ENCODE measurements at regions not wholly inside any gene's neighbourhood (a gene's known extent, or its start where the extent isn't known, plus 50 kb on each side); places are given as distances from the start of the nearest gene placed in this dataset.
"Not testable (repeated sequence)": the region's sequence is repeated elsewhere in the genome, so short reads cannot be mapped to it uniquely, and the experiment has no call there.

GRCh38 chr10:63773962-63774361, 252.8 kb downstream of the REEP3 start:
- DNase-seq (ENCODE audit: low read depth in 3 of 3, low spot score in 1 of 3) = no peak

- DNase-seq (ENCODE audit: low read depth in 3 of 3, low spot score in 1 of 3) = no peak
Measured at GRCh38 chr10:63780101-63780500, 258.9 kb downstream of the REEP3 start.

GRCh38 chr10:63781226-63781625, 260.0 kb downstream of the REEP3 start:
- DNase-seq (ENCODE audit: low read depth in 3 of 3, low spot score in 1 of 3) = no peak

GRCh38 chr10:63783882-63784281, 262.7 kb downstream of the REEP3 start:
- DNase-seq (ENCODE audit: low read depth in 3 of 3, low spot score in 1 of 3) = no peak

- no peak for DNase-seq (ENCODE audit: low read depth in 3 of 3, low spot score in 1 of 3)
Measured at GRCh38 chr10:63788152-63788821, 267.1 kb downstream of the REEP3 start.

- no peak for DNase-seq (ENCODE audit: low read depth in 3 of 3, low spot score in 1 of 3)
Measured at GRCh38 chr10:63795094-63795860, 274.1 kb downstream of the REEP3 start.

- DNase-seq (ENCODE audit: low read depth in 3 of 3, low spot score in 1 of 3) = no peak
Measured at GRCh38 chr10:63798599-63799498, 277.6 kb downstream of the REEP3 start.

GRCh38 chr10:63799521-63800300, 278.5 kb downstream of the REEP3 start:
- DNase-seq (ENCODE audit: low read depth in 3 of 3, low spot score in 1 of 3) = no peak

GRCh38 chr10:63801166-63801565, 280.0 kb downstream of the REEP3 start:
- no peak for DNase-seq (ENCODE audit: low read depth in 3 of 3, low spot score in 1 of 3)

GRCh38 chr10:63806330-63806729, 285.1 kb downstream of the REEP3 start:
- DNase-seq (ENCODE audit: low read depth in 3 of 3, low spot score in 1 of 3) = no peak

GRCh38 chr10:63812501-63812900, 291.3 kb downstream of the REEP3 start:
- DNase-seq (ENCODE audit: low read depth in 3 of 3, low spot score in 1 of 3) = no peak

- no peak for DNase-seq (ENCODE audit: low read depth in 3 of 3, low spot score in 1 of 3)
Measured at GRCh38 chr10:63819753-63820329, 298.6 kb downstream of the REEP3 start.

- DNase-seq (ENCODE audit: low read depth in 3 of 3, low spot score in 1 of 3) = no peak
Measured at GRCh38 chr10:63822496-63822895, 301.3 kb downstream of the REEP3 start.

GRCh38 chr10:63825111-63825510, 303.9 kb downstream of the REEP3 start:
- no peak for DNase-seq (ENCODE audit: low read depth in 3 of 3, low spot score in 1 of 3)

- DNase-seq (ENCODE audit: low read depth in 3 of 3, low spot score in 1 of 3) = no peak
Measured at GRCh38 chr10:63825766-63826165, 304.6 kb downstream of the REEP3 start.

GRCh38 chr10:63827018-63827417, 305.8 kb downstream of the REEP3 start:
- DNase-seq (ENCODE audit: low read depth in 3 of 3, low spot score in 1 of 3) = not testable (repeated sequence)

GRCh38 chr10:63829020-63829419, 307.8 kb downstream of the REEP3 start:
- DNase-seq (ENCODE audit: low read depth in 3 of 3, low spot score in 1 of 3) = no peak

GRCh38 chr10:63829573-63830149, 308.5 kb downstream of the REEP3 start:
- DNase-seq (ENCODE audit: low read depth in 3 of 3, low spot score in 1 of 3) = no peak

GRCh38 chr10:63832686-63833085, 311.5 kb downstream of the REEP3 start:
- no peak for DNase-seq (ENCODE audit: low read depth in 3 of 3, low spot score in 1 of 3)

- no peak for DNase-seq (ENCODE audit: low read depth in 3 of 3, low spot score in 1 of 3)
Measured at GRCh38 chr10:63833411-63834060, 312.3 kb downstream of the REEP3 start.

All from stimulated activated CD4-positive, alpha-beta T cell treated with anti-CD3 and anti-CD28 coated beads, TNF-alpha, amount 100 ng/mL, for 1 hour (primary cell).